ENCODE measurements at regions not wholly inside any gene's neighbourhood (a gene's known extent, or its start where the extent isn't known, plus 50 kb on each side); places are given as distances from the start of the nearest gene placed in this dataset.

GRCh38 chr1:30256911-30257310 is 466.5 kb downstream of the MATN1 start:
- DNase-seq (ENCODE audit: low spot score in 2 of 2) = no peak
- Histone ChIP-seq H3K27ac (no peak overlapping the region), H3K4me1 (no peaks in the 10 kb centered on the region), H3K27me3 (peaks cover 0 to 41% of the 10 kb centered on the region in 2 donors), H3K36me3 (no peaks in the 10 kb centered on the region), H3K4me3 (no peak overlapping the region), H3K9me3 (no peaks in the 10 kb centered on the region)
- no peak for TF ChIP-seq POLR2AphosphoS5 (IDR thresholded peaks at IDR 0.05)
- no peak for TF ChIP-seq CTCF (IDR thresholded peaks at IDR 0.05)
- no peak for TF ChIP-seq POLR2A (IDR thresholded peaks at IDR 0.05)
- intact Hi-C loops (cut with DNase I; ENCODE audit: low total_unique reads) = no loop called here

GRCh38 chr1:30255111-30255724 is 468.2 kb downstream of the MATN1 start:
- peaks cover 0 to 41% of the 10 kb centered on the region in 2 donors for H3K27me3 ChIP-seq
- intact Hi-C loops (cut with DNase I; ENCODE audit: low total_unique reads) = no loop called here
- DNase-seq (ENCODE audit: low spot score in 2 of 2) = no peak

GRCh38 chr1:30253807-30254440 is 469.5 kb downstream of the MATN1 start:
- Histone ChIP-seq H3K36me3 (no peaks in the 10 kb centered on the region), H3K4me3 (no peak overlapping the region), H3K9me3 (no peaks in the 10 kb centered on the region), H3K27me3 (peaks cover 0 to 43% of the 10 kb centered on the region in 2 donors), H3K27ac (no peak overlapping the region), H3K4me1 (no peaks in the 10 kb centered on the region)
- DNase-seq (ENCODE audit: low spot score in 2 of 2) = no peak
- no peak for TF ChIP-seq CTCF (IDR thresholded peaks at IDR 0.05)
- TF ChIP-seq POLR2AphosphoS5 (IDR thresholded peaks at IDR 0.05) = no peak
- no peak for TF ChIP-seq POLR2A (IDR thresholded peaks at IDR 0.05)
- intact Hi-C loops (cut with DNase I; ENCODE audit: low total_unique reads) = no loop called here

More at GRCh38 chr1:30255111-30255724, 468.2 kb downstream of the MATN1 start:
- no peak overlapping the region for H3K4me3 ChIP-seq
- H3K4me1 ChIP-seq = no peaks in the 10 kb centered on the region
- no peak for TF ChIP-seq POLR2AphosphoS5 (IDR thresholded peaks at IDR 0.05)
- no peak for TF ChIP-seq CTCF (IDR thresholded peaks at IDR 0.05)
- TF ChIP-seq POLR2A (IDR thresholded peaks at IDR 0.05) = no peak
- H3K36me3 ChIP-seq = no peaks in the 10 kb centered on the region
- no peaks in the 10 kb centered on the region for H3K9me3 ChIP-seq
- H3K27ac ChIP-seq = no peak overlapping the region

GRCh38 chr1:30253361-30253760 is 470.0 kb downstream of the MATN1 start:
- Histone ChIP-seq H3K27ac (no peak overlapping the region), H3K4me1 (no peaks in the 10 kb centered on the region), H3K27me3 (peaks cover 0 to 37% of the 10 kb centered on the region in 2 donors), H3K9me3 (no peaks in the 10 kb centered on the region), H3K4me3 (no peak overlapping the region), H3K36me3 (no peaks in the 10 kb centered on the region)
- intact Hi-C loops (cut with DNase I; ENCODE audit: low total_unique reads) = no loop called here
- DNase-seq (ENCODE audit: low spot score in 2 of 2) = no peak
- TF ChIP-seq POLR2AphosphoS5 (IDR thresholded peaks at IDR 0.05) = no peak
- TF ChIP-seq POLR2A (IDR thresholded peaks at IDR 0.05) = no peak
- TF ChIP-seq CTCF (IDR thresholded peaks at IDR 0.05) = no peak
